Astrocyte (in vitro differentiated cells and primary cell): ENCODE measurements at regions not wholly inside any gene's neighbourhood (a gene's known extent, or its start where the extent isn't known, plus 50 kb on each side); places are given as distances from the start of the nearest gene placed in this dataset.

ENCODE experiments used
- CTCF ChIP-seq: IDR thresholded peaks from 2 replicates; pipeline ENCODE4 v1.5.1; 2011; ENCODE audit warnings: low read depth, mild to moderate bottlenecking, inconsistent platforms, low read length, moderate library complexity; ENCODE audit not compliant: insufficient read depth
- EZH2 ChIP-seq: IDR thresholded peaks from 2 replicates; pipeline ENCODE4 v1.6.1; 2012; ENCODE audit warnings: mild to moderate bottlenecking, low read length, inconsistent platforms; ENCODE audit not compliant: insufficient read depth

GRCh38 chr9:115615821-115616665 is 498.1 kb upstream of the TNC start:
- TF ChIP-seq CTCF (no peak), EZH2 (no peak)
